ENCODE measurements at regions not wholly inside any gene's neighbourhood (a gene's known extent, or its start where the extent isn't known, plus 50 kb on each side); places are given as distances from the start of the nearest gene placed in this dataset.
A peak's percentile ranks its signal among the peaks of the same experiment; 100 is the strongest.
"Not testable (repeated sequence)": the region's sequence is repeated elsewhere in the genome, so short reads cannot be mapped to it uniquely, and the experiment has no call there.

GRCh38 chr13:37295573-37295972 lies 190.1 kb upstream of the CSNK1A1L start:
- DNase-seq (ENCODE audit: low spot score): no peak

DNA sequence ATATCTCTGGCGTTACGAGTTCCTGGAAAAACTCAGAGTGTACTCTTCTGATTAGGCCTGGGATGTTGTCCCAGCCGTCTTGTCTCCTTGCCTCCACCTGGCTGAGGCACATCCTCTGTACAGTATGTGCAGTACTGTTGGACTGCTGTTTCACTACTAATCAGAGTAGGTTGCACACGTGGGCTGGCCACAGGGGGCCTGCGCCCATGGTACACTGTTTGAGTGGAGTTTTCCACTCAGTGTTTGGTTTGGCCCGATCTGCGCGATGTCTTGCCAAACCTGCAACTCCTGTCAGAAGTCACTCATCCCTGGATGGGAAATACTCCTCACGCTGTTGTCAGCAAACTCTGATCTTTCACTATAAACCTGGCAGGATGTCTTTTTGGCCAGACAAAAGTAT lies 189.6 kb upstream of the CSNK1A1L start:
- DNase-seq (ENCODE audit: low spot score): peak; percentile 15

GRCh38 chr13:37294472-37294871 lies 189.0 kb upstream of the CSNK1A1L start:
- no peak for DNase-seq (ENCODE audit: low spot score)

DNA sequence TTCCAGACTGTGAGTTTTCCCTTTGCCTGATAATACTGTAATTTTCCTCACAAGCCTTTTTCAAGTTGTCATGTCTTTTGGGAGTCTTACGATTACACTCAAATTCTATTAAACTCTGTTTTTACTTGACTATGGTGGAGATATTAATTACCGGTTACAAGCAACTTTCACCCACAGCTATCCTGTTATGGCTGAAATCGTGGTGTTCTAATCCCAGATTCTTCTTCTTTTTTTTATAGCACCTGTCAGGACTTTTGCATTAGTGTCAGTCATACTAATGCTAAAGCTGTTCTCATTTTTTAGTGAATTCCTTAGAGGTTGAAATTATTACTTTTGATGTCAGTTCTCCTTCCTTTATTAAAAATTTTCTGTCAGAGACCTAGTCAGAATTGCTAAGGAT lies 187.8 kb upstream of the CSNK1A1L start:
- no peak for DNase-seq (ENCODE audit: low spot score)

GRCh38 chr13:37290716-37291505 lies 185.4 kb upstream of the CSNK1A1L start:
- DNase-seq (ENCODE audit: low spot score): no peak

- DNase-seq (ENCODE audit: low spot score): peak; percentile 27
Observed at GRCh38 chr13:37289212-37289935, 183.9 kb upstream of the CSNK1A1L start.

GRCh38 chr13:37288057-37288720 lies 182.7 kb upstream of the CSNK1A1L start:
- DNase-seq (ENCODE audit: low spot score): no peak

DNA sequence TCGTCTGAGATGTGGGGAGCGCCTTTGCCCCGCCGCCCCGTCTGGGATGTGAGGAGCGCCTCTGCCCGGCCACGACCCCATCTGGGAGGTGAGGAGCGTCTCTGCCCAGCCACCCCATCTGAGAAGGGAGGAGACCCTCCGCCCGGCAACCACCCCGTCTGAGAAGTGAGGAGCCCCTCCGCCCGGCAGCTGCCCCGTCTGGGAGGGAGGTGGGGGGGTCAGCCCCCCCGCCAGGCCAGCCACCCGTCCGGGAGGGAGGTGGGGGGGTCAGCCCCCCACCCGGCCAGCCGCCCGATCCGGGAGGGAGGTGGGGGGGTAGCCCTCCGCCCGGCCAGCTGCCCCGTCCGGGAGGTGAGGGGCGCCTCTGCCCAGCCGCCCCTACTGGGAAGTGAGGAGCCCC lies 174.8 kb upstream of the CSNK1A1L start:
- not testable (repeated sequence) for DNase-seq (ENCODE audit: low spot score)

DNA sequence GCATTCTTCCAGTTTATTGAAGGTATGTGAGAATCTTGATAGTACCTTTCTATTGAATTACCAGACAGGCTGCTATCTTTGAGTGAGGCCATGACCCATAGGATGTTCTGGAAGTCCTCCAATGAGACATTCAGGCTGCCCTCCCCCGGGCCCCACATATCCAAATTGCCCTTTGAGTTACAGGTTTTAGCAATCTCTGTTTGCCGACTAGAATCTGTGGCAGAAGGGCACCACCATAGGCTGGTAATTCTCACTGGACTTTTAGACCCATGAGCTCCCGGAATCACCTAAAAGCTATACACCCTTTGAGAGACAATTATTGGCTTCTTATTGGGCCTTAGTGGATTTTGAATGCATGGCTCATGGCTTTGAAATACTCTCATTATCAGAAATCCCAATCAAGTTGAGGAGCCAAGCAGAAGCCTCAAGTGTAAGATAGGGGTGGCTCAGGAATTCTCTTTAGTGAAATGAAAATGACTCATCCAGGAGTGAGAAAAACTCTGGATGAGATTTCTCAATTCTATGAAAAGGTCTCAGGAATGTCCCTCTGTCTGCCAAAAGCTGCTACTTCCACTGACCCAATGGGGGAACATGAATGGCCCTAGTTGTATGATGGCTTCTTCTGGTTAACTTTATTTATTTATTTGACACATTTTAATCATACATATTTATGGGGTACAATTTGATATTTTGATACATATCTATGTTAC lies 172.1 kb upstream of the CSNK1A1L start:
- no peak for DNase-seq (ENCODE audit: low spot score)

GRCh38 chr13:37277007-37277406 lies 171.5 kb upstream of the CSNK1A1L start:
- DNase-seq (ENCODE audit: low spot score): no peak

DNA sequence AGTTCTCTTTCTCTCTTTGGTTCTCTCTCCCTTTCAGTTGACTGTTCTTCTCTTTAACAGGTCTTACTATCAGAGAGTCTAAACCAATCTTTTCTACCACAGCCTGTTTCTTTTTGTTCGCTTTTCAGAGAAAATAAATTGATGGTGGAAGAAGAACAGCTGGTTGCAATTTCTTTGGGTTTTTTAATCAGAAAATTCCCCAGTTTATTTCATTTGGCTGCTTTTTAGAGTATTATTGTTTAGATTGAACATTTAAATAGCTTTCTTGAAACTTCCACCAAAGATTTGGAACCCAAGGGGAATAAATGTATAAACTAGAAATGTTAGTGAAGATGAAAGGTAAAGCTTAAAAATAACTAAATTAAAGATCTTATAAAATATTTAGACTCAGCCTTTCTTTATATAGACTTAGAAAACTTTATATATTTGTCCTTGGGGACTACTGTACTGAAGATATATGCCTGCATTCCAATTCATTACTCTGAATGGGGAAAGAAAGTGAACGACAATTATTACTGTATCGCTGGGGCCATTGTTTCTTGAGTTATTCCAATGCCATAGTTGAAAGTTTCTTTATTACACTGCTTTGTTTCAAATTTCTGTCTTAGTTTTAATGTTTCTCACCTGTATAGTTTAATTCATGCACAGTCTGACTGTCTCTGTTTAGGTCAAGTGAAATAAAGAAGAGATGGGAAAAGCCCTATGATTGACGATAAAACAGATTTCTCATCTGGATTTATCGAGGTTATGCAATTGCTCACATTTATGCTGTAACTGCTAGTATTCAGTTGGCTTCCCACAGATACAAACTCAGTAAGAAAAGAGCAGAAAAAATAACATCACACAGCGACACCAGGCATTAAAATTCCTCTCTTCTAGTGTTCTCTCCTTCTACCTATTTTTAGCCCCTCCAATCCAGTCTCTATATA lies 169.4 kb upstream of the CSNK1A1L start:
- no peak for DNase-seq (ENCODE audit: low spot score)

DNA sequence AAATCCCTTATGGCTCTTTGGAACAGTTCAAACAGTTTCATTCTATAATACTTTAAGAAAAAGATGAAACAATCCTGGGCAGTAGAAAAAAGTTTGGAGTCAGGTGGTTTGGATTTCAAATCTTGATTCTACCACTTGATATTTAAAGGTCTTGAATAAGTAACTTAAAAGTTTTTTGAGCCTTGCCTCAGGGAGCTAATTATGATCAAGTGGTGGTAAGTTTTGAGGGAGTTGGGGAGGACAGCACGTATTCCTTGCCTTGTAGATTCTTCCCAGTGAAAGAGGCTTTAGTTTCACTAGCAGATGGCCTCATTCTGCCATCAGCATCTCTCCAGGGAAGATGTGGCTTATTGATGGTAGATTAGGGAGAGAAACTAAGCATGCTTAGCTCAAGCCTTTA lies 168.4 kb upstream of the CSNK1A1L start:
- DNase-seq (ENCODE audit: low spot score): no peak

DNA sequence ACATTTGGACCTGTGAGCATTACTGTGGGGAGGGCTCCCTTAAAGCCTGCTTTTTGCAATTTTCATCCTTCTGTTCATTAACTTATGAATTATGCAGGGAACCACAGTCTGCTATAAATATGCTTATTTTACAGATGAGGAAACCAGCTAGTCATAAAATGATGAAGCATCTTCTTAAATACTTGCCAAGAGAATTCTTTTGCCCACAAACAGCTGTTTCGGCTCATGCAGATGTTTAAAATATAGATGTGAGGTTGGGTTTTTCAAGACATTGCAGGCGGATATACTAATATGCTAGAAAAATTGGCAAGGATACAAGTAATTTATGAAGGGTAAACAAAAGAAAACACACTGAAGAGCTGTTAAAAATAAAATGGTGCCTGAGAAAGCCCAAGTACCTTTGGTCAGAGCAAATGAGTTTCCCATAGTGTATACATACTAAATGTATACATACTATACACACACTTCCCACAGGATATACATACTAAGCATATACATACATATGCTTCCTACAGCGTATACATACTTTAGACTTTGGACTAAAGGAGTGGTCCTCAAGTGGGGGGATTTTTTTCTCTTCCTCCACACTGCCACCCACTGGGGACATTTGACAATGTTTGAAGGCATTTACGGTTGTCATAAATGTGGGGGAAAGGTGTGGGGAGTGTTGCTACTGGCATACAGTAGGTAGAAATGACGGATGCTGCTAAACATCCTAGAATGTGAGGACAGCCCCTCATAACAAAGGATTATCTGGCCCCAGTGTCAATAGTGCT lies 164.9 kb upstream of the CSNK1A1L start:
- no peak for DNase-seq (ENCODE audit: low spot score)

DNA sequence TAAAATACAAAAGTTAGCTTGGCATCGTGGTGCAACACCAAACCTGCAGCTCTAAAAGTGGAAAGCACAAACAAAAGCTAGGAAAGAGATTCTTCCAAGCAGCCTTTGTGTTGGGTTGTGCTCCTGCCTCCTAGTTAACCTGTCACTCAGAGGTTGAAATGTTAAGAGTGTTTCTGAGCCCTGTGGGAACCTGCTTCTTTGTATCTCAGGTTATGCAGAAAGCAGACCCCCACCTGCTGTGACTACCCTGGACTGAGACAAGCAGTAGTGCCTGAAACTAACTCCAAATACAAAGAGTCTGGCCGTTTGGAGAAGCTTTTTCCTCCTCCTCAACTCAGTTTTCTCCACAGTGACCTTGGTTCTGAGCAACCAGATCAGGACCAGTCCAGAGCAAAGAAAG lies 158.4 kb upstream of the CSNK1A1L start:
- DNase-seq (ENCODE audit: low spot score): no peak

DNA sequence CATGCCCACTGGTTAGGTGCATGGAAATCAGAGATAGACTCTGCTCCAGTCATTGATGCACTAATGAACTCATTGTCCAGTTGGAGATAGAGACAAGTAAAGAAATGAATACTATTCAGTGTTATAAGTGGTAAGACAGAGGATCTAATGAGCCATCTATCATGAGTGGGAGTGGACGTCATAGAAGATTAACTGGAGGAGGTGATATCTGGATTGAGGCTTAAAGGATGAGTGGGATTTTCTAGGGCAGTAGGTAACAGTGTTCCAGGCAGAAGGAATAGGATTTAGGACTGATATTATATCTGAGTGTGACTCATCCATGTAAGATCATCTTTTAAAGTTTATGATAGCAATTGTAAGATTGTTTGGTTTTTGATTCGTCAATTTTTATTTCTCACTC lies 152.2 kb upstream of the CSNK1A1L start:
- DNase-seq (ENCODE audit: low spot score): no peak

- no peak for DNase-seq (ENCODE audit: low spot score)
Observed at GRCh38 chr13:37257051-37257450, 151.6 kb upstream of the CSNK1A1L start.

DNA sequence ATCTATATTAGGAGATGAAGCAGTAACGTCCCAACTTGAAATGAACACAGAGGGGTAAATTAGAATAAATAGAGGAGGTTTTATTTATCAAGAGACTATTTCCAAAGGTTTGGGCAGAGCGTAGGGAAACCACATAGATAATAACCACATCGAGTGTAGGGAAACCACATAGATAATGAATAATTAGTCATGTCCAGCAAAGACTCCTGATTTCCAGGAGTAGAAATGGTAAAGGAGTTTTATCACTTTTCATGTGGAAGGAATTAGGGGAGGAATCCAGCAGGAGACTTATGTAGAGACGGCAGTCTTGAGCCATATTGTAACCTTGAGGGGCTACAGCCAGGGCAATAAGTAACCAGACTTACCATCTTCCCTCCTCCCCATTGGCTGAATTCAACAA lies 136.3 kb upstream of the CSNK1A1L start:
- DNase-seq (ENCODE audit: low spot score): no peak

- DNase-seq (ENCODE audit: low spot score): no peak
Observed at GRCh38 chr13:37230346-37230745, 124.9 kb upstream of the CSNK1A1L start.

DNA sequence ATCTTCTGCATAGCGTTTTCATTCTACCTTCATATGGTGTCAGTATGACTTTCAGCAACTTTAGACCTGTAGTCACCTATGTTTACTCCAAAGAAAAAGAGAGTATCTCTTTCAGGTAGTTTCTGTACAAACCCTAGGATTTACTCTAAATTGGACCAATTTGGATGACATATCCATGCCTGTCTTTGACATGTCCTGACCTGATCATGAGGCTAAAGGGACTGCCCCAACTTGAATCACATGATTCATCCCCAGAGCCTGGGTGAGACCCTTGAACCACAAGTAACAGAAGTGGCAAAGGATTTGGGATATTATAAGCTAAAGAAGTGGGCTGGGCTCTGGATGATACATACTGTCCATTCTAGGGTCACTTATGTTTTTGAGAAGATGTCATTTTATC lies 124.5 kb upstream of the CSNK1A1L start:
- no peak for DNase-seq (ENCODE audit: low spot score)

DNA sequence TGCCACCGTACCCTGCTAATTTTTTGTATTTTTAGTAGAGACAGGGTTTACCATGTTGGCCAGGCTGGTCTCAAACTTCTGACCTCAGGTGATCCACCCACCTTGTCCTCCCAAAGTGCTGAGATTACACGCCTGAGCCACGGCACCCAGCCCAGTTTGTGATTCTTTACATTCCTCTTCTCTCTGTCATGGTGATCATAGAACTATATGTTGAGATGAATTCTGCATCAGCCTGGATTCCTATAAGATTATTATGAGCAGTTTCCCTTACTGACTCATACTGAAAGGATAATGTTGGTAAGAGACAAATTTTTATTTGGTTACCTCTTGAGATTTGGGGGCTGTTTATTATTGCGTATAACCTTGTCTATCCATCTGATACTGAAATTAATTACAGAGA lies 121.5 kb upstream of the CSNK1A1L start:
- no peak for DNase-seq (ENCODE audit: low spot score)

Data from pons (tissue), 1 donor.